Activated CD8-positive, alpha-beta T cell treated with anti-CD3 and anti-CD28 coated beads for 36 hours (primary cell): ENCODE measurements at regions not wholly inside any gene's neighbourhood (a gene's known extent, or its start where the extent isn't known, plus 50 kb on each side); places are given as distances from the start of the nearest gene placed in this dataset.

Experiments used
- ATAC-seq: fragments of 200-7000 bp; cut with Tn5 transposase; one replicate; pipeline ENCODE4 v1.10.0; 2021; ENCODE audit warnings: mild to moderate bottlenecking, moderate library complexity
- CTCF ChIA-PET: fragments of 350-600 bp; sonication (Branson Sonifier 250); formaldehyde crosslinking; loops from one replicate; lab custom pipeline; 2021; ENCODE audit warnings: antibody characterized with exemption; lab: Charles Lee
- POLR2A ChIA-PET: fragments of 350-600 bp; sonication (Branson Sonifier 250); formaldehyde crosslinking; loops from one replicate; lab custom pipeline; 2021; ENCODE audit warnings: antibody characterized with exemption; lab: Charles Lee
- DNase-seq: peaks from one replicate; pipeline ENCODE4 v3.0.0-alpha.2; 2020
- H3K27ac Mint-ChIP-seq: one replicate; pipeline ENCODE4 v1.8.0; 2021; ENCODE audit warnings: mild to moderate bottlenecking, mixed read lengths
- H3K27me3 Mint-ChIP-seq: one replicate; pipeline ENCODE4 v1.8.0; 2021; ENCODE audit warnings: mixed read lengths
- H3K36me3 Mint-ChIP-seq: one replicate; pipeline ENCODE4 v1.8.0; 2021; ENCODE audit warnings: low read depth, mixed read lengths
- H3K4me1 Mint-ChIP-seq: one replicate; pipeline ENCODE4 v1.8.0; 2021; ENCODE audit warnings: low read depth, mixed read lengths
- H3K4me3 Mint-ChIP-seq: one replicate; pipeline ENCODE4 v1.8.0; 2021; ENCODE audit warnings: mild to moderate bottlenecking, moderate library complexity, mixed read lengths
- H3K9me3 Mint-ChIP-seq: one replicate; pipeline ENCODE4 v1.8.0; 2021; ENCODE audit warnings: mixed read lengths
- CTCF ChIP-seq: fragments of 200-600 bp; IDR thresholded peaks from one replicate; pipeline ENCODE4 v1.8.0; 2022; ENCODE audit warnings: antibody characterized with exemption, mild to moderate bottlenecking
- intact Hi-C: fragments of 100-400 bp; cut with micrococcal nuclease; formaldehyde crosslinking; loops from one replicate; pipeline ENCODE4 v1.10.0; 2022

- POLR2A ChIA-PET: no interaction called here
Measured at GRCh38 chr11:109480251-109480650, 58.3 kb downstream of the C11orf87 start.

GRCh38 chr11:109486129-109486528, 64.1 kb downstream of the C11orf87 start:
- no peak for DNase-seq
- no peak overlapping the region for H3K4me3 Mint-ChIP-seq
- TF ChIP-seq CTCF: no peak
- no peaks in the 10 kb centered on the region for H3K9me3 Mint-ChIP-seq
- H3K4me1 Mint-ChIP-seq: no peaks in the 10 kb centered on the region
- no peak overlapping the region for H3K27ac Mint-ChIP-seq
- POLR2A ChIA-PET: no interaction called here
- H3K36me3 Mint-ChIP-seq: no peaks in the 10 kb centered on the region
- H3K27me3 Mint-ChIP-seq: no peaks in the 10 kb centered on the region
- CTCF ChIA-PET: no interaction called here
- ATAC-seq: no peak
- intact Hi-C loops: no loop called here

More at GRCh38 chr11:109480251-109480650, 58.3 kb downstream of the C11orf87 start:
- ATAC-seq (no peak), DNase-seq (no peak)
- TF ChIP-seq CTCF: no peak
- Mint-ChIP-seq H3K27me3 (no peaks in the 10 kb centered on the region), H3K4me3 (no peak overlapping the region), H3K9me3 (no peaks in the 10 kb centered on the region), H3K27ac (no peak overlapping the region), H3K36me3 (no peaks in the 10 kb centered on the region), H3K4me1 (no peaks in the 10 kb centered on the region)
- CTCF ChIA-PET: no interaction called here
- intact Hi-C loops: no loop called here

GRCh38 chr11:109490953-109491635, 69.1 kb downstream of the C11orf87 start:
- H3K4me3 Mint-ChIP-seq: no peak overlapping the region
- no peak for TF ChIP-seq CTCF
- peaks cover 3% of the 10 kb centered on the region for H3K9me3 Mint-ChIP-seq
- intact Hi-C loops: no loop called here
- ChIA-PET POLR2A (no interaction called here), CTCF (no interaction called here)
- no peaks in the 10 kb centered on the region for H3K36me3 Mint-ChIP-seq
- DNase-seq (no peak), ATAC-seq (no peak)
- H3K4me1 Mint-ChIP-seq: no peaks in the 10 kb centered on the region
- no peak overlapping the region for H3K27ac Mint-ChIP-seq
- no peaks in the 10 kb centered on the region for H3K27me3 Mint-ChIP-seq

GRCh38 chr11:109506115-109506514, 84.1 kb downstream of the C11orf87 start:
- intact Hi-C loops: no loop called here
- ChIA-PET POLR2A (no interaction called here), CTCF (no interaction called here)
- H3K4me1 Mint-ChIP-seq: no peaks in the 10 kb centered on the region
- H3K4me3 Mint-ChIP-seq: no peak overlapping the region
- DNase-seq (no peak), ATAC-seq (no peak)
- H3K27ac Mint-ChIP-seq: no peak overlapping the region
- TF ChIP-seq CTCF: no peak
- H3K9me3 Mint-ChIP-seq: peaks cover 3% of the 10 kb centered on the region
- H3K36me3 Mint-ChIP-seq: no peaks in the 10 kb centered on the region
- peaks cover 1% of the 10 kb centered on the region for H3K27me3 Mint-ChIP-seq

- intact Hi-C loops: no loop called here
- no peak overlapping the region for H3K4me3 Mint-ChIP-seq
- peaks cover 3% of the 10 kb centered on the region for H3K9me3 Mint-ChIP-seq
- no peak for TF ChIP-seq CTCF
- ATAC-seq (no peak), DNase-seq (no peak)
- no peaks in the 10 kb centered on the region for H3K36me3 Mint-ChIP-seq
- POLR2A ChIA-PET: no interaction called here
- CTCF ChIA-PET: no interaction called here
- no peaks in the 10 kb centered on the region for H3K4me1 Mint-ChIP-seq
- H3K27me3 Mint-ChIP-seq: peaks cover 1% of the 10 kb centered on the region
- H3K27ac Mint-ChIP-seq: no peak overlapping the region
Measured at GRCh38 chr11:109507331-109507730, 85.3 kb downstream of the C11orf87 start.
